ENCODE measurements at regions not wholly inside any gene's neighbourhood (a gene's known extent, or its start where the extent isn't known, plus 50 kb on each side); places are given as distances from the start of the nearest gene placed in this dataset.

DNA sequence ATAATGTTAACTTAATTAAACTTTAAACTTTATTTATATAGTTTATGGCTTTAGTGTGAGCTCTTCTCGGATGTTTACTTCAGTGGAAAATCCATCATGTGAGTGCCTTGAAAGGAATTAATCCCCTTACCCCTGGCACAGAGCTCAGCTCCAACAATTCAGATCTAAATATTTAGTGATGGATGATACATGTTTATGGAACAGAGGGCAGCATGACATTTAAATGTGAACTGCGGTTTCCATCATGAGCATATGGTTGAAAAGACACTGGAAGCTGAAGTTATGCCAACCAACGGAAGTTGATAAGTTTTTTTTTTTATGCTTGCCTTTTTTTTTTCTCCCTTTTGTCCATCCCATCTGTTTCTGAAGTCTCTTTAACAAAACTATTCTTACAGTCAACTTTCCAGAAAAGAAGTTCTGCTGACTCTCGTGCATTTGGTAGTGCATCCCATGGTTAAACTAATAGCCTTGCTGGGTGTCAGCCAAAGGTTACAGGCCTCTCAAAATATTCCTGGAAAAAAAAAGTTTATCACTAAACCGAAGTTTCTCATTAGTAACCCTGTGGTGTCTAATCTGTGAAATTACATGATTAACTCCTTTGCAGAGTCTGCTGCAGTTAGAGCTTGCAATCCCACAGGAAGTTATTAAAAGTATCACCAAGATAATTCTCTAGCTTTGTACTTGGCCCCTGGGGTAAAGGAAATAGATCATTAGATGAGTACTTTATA, 243.9 kb upstream of the TCF21 start (continued):
- TF ChIP-seq USF2 (IDR thresholded peaks at IDR 0.05; ENCODE audit: low read depth, low read length) (no peak), FOS (IDR thresholded peaks at IDR 0.05; ENCODE audit: low read depth, low read length) (no peak)

Measured in IMR-90 (cell line).